Fibroblast of the aortic adventitia (primary cell): ENCODE measurements at regions not wholly inside any gene's neighbourhood (a gene's known extent, or its start where the extent isn't known, plus 50 kb on each side); places are given as distances from the start of the nearest gene placed in this dataset.

ENCODE experiments used
- DNase-seq: peaks from one replicate; pipeline ENCODE4 v3.0.0-alpha.2; 2010; ENCODE audit warnings: low read depth
- H3K4me3 ChIP-seq: 2 replicates; pipeline ENCODE4 v1.5.1; 2011; ENCODE audit warnings: low read depth, mild to moderate bottlenecking, control low read depth, low read length, moderate library complexity
- CTCF ChIP-seq: IDR thresholded peaks from 2 replicates; pipeline ENCODE4 v1.5.1; 2011; ENCODE audit warnings: mild to moderate bottlenecking, low read length, control low read depth, inconsistent platforms; ENCODE audit not compliant: insufficient read depth

DNA sequence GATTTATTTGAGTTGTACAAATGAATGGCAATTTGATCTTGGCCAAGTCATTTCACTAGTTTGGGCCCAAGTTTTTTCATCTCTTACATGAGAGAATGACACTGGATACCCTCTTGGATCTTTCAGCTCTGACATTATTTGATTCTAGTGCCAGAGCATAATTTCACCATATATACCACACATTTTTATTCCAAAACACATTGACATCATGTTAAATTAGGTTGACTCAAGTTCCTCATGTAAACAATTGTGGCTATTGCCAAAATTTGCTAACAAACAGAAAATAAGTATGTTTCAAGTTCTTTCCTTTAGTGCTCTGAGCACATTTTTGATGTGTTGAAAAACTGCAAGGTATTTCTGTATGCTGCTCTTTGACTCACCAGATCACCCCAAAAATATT, 375.8 kb downstream of the ZNF608 start:
- no peak for DNase-seq
- TF ChIP-seq CTCF = no peak
- H3K4me3 ChIP-seq = no peak overlapping the region

GRCh38 chr5:124365361-124365801, 381.1 kb downstream of the ZNF608 start:
- no peak overlapping the region for H3K4me3 ChIP-seq
- no peak for TF ChIP-seq CTCF
- DNase-seq = no peak

DNA sequence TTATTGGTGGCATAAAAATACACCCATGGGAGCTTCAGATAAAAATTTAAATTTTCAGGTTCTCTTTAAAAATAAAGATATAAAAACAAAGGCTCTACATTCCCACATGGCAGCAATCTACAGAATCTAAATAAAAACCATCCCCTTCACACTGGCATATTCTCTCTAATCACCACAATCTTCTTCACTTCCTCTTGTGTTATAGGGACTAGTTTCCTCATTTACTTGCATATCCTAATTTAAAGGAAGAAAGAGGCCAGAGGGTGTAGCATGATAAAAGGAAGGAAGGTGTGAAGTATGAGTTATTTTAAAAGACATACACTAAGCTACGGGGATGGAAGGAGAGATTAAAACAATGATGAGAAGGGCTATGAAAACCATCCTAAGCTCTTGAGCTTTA, 390.5 kb downstream of the ZNF608 start:
- TF ChIP-seq CTCF = no peak
- no peak overlapping the region for H3K4me3 ChIP-seq
- no peak for DNase-seq

GRCh38 chr5:124353016-124353415, 393.4 kb downstream of the ZNF608 start:
- no peak for DNase-seq
- TF ChIP-seq CTCF = no peak
- no peak overlapping the region for H3K4me3 ChIP-seq

DNA sequence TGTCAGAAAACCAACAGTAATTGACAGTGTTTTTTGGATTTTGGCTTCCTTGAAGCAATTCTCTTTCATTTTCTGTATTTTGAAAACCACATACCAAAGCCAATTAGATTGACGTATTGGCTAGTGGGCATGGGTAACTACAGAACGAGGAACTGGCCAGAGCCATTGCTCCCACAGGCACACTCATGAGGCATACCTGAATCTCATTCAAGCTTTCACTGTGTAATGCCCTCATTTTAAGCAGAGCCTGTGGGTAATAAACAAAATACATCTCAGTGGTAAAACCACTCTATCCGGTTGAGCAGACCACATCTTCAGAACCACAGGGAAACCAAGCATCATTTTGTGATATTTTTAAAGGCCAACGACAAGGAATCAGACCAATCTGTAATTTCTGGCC, 394.1 kb downstream of the ZNF608 start:
- no peak for DNase-seq
- no peak overlapping the region for H3K4me3 ChIP-seq
- no peak for TF ChIP-seq CTCF

DNA sequence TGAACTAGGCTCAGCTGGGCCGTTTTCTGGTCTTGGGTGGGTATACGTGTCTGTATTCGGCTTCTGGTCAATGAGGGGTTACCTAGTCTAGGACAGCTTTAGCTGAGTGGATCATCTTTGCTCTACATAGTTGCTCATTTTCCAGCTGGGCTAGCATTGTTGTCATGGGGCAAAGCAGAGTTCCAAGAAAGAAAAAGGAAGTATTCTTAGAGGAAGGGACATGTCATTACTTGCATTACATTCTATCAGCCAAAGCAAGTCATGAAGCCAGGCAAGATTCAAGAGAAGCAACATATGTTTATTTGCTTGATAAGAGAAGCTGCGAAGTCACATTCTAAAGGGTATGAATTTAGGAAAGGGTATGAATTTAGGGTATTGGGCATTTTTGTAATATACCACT, 396.5 kb downstream of the ZNF608 start:
- H3K4me3 ChIP-seq = no peak overlapping the region
- DNase-seq = no peak
- no peak for TF ChIP-seq CTCF

DNA sequence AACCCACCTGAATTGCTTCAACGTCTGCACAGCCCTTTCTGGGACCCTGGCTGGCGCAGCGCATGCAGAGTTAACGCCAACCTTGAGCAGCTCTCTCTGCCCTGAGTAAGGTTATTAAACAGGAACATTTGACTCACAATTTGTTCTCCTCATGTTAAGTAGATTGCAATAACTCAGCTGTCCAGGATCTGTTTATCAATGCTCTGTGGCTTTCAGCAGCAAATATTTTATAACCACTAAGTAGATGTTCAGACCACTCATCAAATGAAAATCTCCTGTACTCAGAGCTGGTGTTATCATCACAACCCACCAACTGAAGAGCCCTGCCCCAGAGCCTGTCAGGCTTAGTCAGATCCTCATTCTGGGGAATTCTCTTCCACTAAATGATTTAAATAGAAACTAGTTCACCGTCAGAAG, 403.0 kb downstream of the ZNF608 start:
- no peak overlapping the region for H3K4me3 ChIP-seq
- peak; percentile 77 for DNase-seq
- no peak for TF ChIP-seq CTCF
